Colon (tissue), 2 donors: ENCODE measurements at regions not wholly inside any gene's neighbourhood (a gene's known extent, or its start where the extent isn't known, plus 50 kb on each side); places are given as distances from the start of the nearest gene placed in this dataset.
A peak's percentile ranks its signal among the peaks of the same experiment; 100 is the strongest.

ENCODE experiments used
- FAIRE-seq: peaks from 2 replicates; lab custom pipeline; 2012; peaks lifted over from hg19 to GRCh38; lab: Jason Lieb, UNC
- donor health status: control.
- donor health status: control.

GRCh38 chrX:46301903-46302302 lies 243.3 kb downstream of the ZNF674 start:
- peak; percentile 98 for FAIRE-seq

GRCh38 chrX:46298821-46299220 lies 246.4 kb downstream of the ZNF674 start:
- peak; percentile 28 for FAIRE-seq

GRCh38 chrX:46295963-46296362 lies 249.3 kb downstream of the ZNF674 start:
- no peak for FAIRE-seq

- no peak for FAIRE-seq
These were observed 251.0 kb downstream of the ZNF674 start for GRCh38 chrX:46294234-46294633.

- no peak for FAIRE-seq
These were observed 265.3 kb downstream of the ZNF674 start for GRCh38 chrX:46279925-46280313.

GRCh38 chrX:46279214-46279924 lies 265.9 kb downstream of the ZNF674 start:
- no peak for FAIRE-seq

GRCh38 chrX:46278572-46278971 lies 266.6 kb downstream of the ZNF674 start:
- no peak for FAIRE-seq

- FAIRE-seq: peak; percentile 38
These were observed 276.8 kb downstream of the ZNF674 start for GRCh38 chrX:46268412-46268811.

- FAIRE-seq: no peak
These were observed 281.7 kb downstream of the ZNF674 start for GRCh38 chrX:46263494-46263893.

GRCh38 chrX:46262304-46262703 lies 282.9 kb downstream of the ZNF674 start:
- FAIRE-seq: no peak

- FAIRE-seq: no peak
These were observed 284.7 kb downstream of the ZNF674 start for GRCh38 chrX:46260499-46260898.

GRCh38 chrX:46258356-46258755 lies 286.9 kb downstream of the ZNF674 start:
- FAIRE-seq: peak; percentile 36

GRCh38 chrX:46257451-46257879 lies 287.8 kb downstream of the ZNF674 start:
- FAIRE-seq: no peak

GRCh38 chrX:46256875-46257274 lies 288.3 kb downstream of the ZNF674 start:
- no peak for FAIRE-seq

- no peak for FAIRE-seq
These were observed 290.2 kb downstream of the ZNF674 start for GRCh38 chrX:46255046-46255445.

- no peak for FAIRE-seq
These were observed 290.6 kb downstream of the ZNF674 start for GRCh38 chrX:46254641-46255040.

GRCh38 chrX:46251755-46252154 lies 293.5 kb downstream of the ZNF674 start:
- FAIRE-seq: no peak

GRCh38 chrX:46250151-46250550 lies 295.1 kb downstream of the ZNF674 start:
- FAIRE-seq: no peak

GRCh38 chrX:46247456-46247855 lies 297.8 kb downstream of the ZNF674 start:
- no peak for FAIRE-seq

- no peak for FAIRE-seq
These were observed 300.8 kb downstream of the ZNF674 start for GRCh38 chrX:46244451-46244850.

- FAIRE-seq: no peak
These were observed 308.8 kb downstream of the ZNF674 start for GRCh38 chrX:46236411-46236810.

- no peak for FAIRE-seq
These were observed 309.4 kb downstream of the ZNF674 start for GRCh38 chrX:46235778-46236177.

GRCh38 chrX:46234775-46235174 lies 310.4 kb downstream of the ZNF674 start:
- no peak for FAIRE-seq

GRCh38 chrX:46228389-46228788 lies 316.8 kb downstream of the ZNF674 start:
- FAIRE-seq: no peak
